HG02973 (cell line): ENCODE measurements at regions not wholly inside any gene's neighbourhood (a gene's known extent, or its start where the extent isn't known, plus 50 kb on each side); places are given as distances from the start of the nearest gene placed in this dataset.
A peak's percentile ranks its signal among the peaks of the same experiment; 100 is the strongest.

Experiments
- ATAC-seq: cut with Tn5 transposase; IDR thresholded peaks from one replicate; pipeline ENCODE4 v1.9.1; 2021; ENCODE audit warnings: moderate library complexity; ENCODE audit not compliant: unreplicated experiment

GRCh38 chr13:73970421-73971055, 163.7 kb downstream of the KLF12 start:
- no peak for ATAC-seq

GRCh38 chr13:73967397-73968165, 166.6 kb downstream of the KLF12 start:
- peak; percentile 100 for ATAC-seq

GRCh38 chr13:73966331-73966730, 167.9 kb downstream of the KLF12 start:
- ATAC-seq: no peak

GRCh38 chr13:73962284-73962683, 171.9 kb downstream of the KLF12 start:
- ATAC-seq: no peak

- no peak for ATAC-seq
These were observed 173.0 kb downstream of the KLF12 start for GRCh38 chr13:73961181-73961580.

- no peak for ATAC-seq
These were observed 173.7 kb downstream of the KLF12 start for GRCh38 chr13:73960474-73960873.

GRCh38 chr13:73958657-73959397, 175.4 kb downstream of the KLF12 start:
- ATAC-seq: no peak

GRCh38 chr13:73957889-73958288, 176.3 kb downstream of the KLF12 start:
- ATAC-seq: no peak

- ATAC-seq: no peak
These were observed 177.3 kb downstream of the KLF12 start for GRCh38 chr13:73956795-73957408.

GRCh38 chr13:73955977-73956500, 178.2 kb downstream of the KLF12 start:
- ATAC-seq: no peak

GRCh38 chr13:73954808-73955207, 179.4 kb downstream of the KLF12 start:
- no peak for ATAC-seq

- no peak for ATAC-seq
These were observed 181.6 kb downstream of the KLF12 start for GRCh38 chr13:73952648-73953047.

GRCh38 chr13:73948848-73949529, 185.2 kb downstream of the KLF12 start:
- ATAC-seq: peak; percentile 58

GRCh38 chr13:73945871-73946270, 188.3 kb downstream of the KLF12 start:
- ATAC-seq: no peak

GRCh38 chr13:73945382-73945781, 188.8 kb downstream of the KLF12 start:
- ATAC-seq: no peak

GRCh38 chr13:73943965-73944233, 190.3 kb downstream of the KLF12 start:
- no peak for ATAC-seq

- peak; percentile 99 for ATAC-seq
These were observed 190.9 kb downstream of the KLF12 start for GRCh38 chr13:73943137-73943964.

GRCh38 chr13:73941752-73942151, 192.5 kb downstream of the KLF12 start:
- no peak for ATAC-seq

- no peak for ATAC-seq
These were observed 194.1 kb downstream of the KLF12 start for GRCh38 chr13:73940098-73940497.

GRCh38 chr13:73939603-73940002, 194.6 kb downstream of the KLF12 start:
- no peak for ATAC-seq
